Mesothelial cell of epicardium (in vitro differentiated cells): ENCODE measurements at regions not wholly inside any gene's neighbourhood (a gene's known extent, or its start where the extent isn't known, plus 50 kb on each side); places are given as distances from the start of the nearest gene placed in this dataset.

Source experiments
- DNase-seq, 2 experiments: peaks; one replicate each; pipeline ENCODE4 v3.0.0; 2021; ENCODE audit warnings: low spot score in 2 of 2; ENCODE audit not compliant: unreplicated experiment in 2 of 2
- H3K27ac Mint-ChIP-seq: 2 replicates; pipeline ENCODE4 v1.8.0; 2021; ENCODE audit warnings: mixed read lengths
- H3K27me3 Mint-ChIP-seq: 2 replicates; pipeline ENCODE4 v1.8.0; 2021; ENCODE audit warnings: low read depth, mixed read lengths
- H3K36me3 Mint-ChIP-seq: 2 replicates; pipeline ENCODE4 v1.8.0; 2021; ENCODE audit warnings: mixed read lengths
- H3K4me1 Mint-ChIP-seq: 2 replicates; pipeline ENCODE4 v1.8.0; 2021; ENCODE audit warnings: mixed read lengths
- H3K4me3 Mint-ChIP-seq: 2 replicates; pipeline ENCODE4 v1.8.0; 2021; ENCODE audit warnings: mild to moderate bottlenecking, moderate library complexity, mixed read lengths
- H3K9me3 Mint-ChIP-seq: 2 replicates; pipeline ENCODE4 v1.8.0; 2021; ENCODE audit warnings: mixed read lengths
- CTCF ChIP-seq: fragments of 200-600 bp; sonication (generic); IDR thresholded peaks from one replicate; pipeline ENCODE4 v1.5.0; 2021; ENCODE audit warnings: antibody characterized with exemption; ENCODE audit not compliant: unreplicated experiment

GRCh38 chr5:87774804-87775203, 362.1 kb upstream of the CCNH start:
- DNase-seq: no peak
- no peak overlapping the region for H3K4me3 Mint-ChIP-seq
- H3K27ac Mint-ChIP-seq: no peak overlapping the region
- no peak for TF ChIP-seq CTCF
- peaks cover 27% of the 10 kb centered on the region for H3K27me3 Mint-ChIP-seq
- no peaks in the 10 kb centered on the region for H3K4me1 Mint-ChIP-seq
- H3K9me3 Mint-ChIP-seq: no peaks in the 10 kb centered on the region
- H3K36me3 Mint-ChIP-seq: no peaks in the 10 kb centered on the region

GRCh38 chr5:87770601-87771121, 357.9 kb upstream of the CCNH start:
- no peak overlapping the region for H3K4me3 Mint-ChIP-seq
- no peak for DNase-seq
- TF ChIP-seq CTCF: no peak
- no peaks in the 10 kb centered on the region for H3K36me3 Mint-ChIP-seq
- no peaks in the 10 kb centered on the region for H3K4me1 Mint-ChIP-seq
- no peaks in the 10 kb centered on the region for H3K9me3 Mint-ChIP-seq
- peaks cover 30% of the 10 kb centered on the region for H3K27me3 Mint-ChIP-seq
- H3K27ac Mint-ChIP-seq: no peak overlapping the region

- DNase-seq: no peak
- no peaks in the 10 kb centered on the region for H3K9me3 Mint-ChIP-seq
- H3K36me3 Mint-ChIP-seq: no peaks in the 10 kb centered on the region
- H3K27me3 Mint-ChIP-seq: peaks cover 30% of the 10 kb centered on the region
- no peaks in the 10 kb centered on the region for H3K4me1 Mint-ChIP-seq
- TF ChIP-seq CTCF: no peak
- H3K4me3 Mint-ChIP-seq: no peak overlapping the region
- H3K27ac Mint-ChIP-seq: no peak overlapping the region
These were observed 357.4 kb upstream of the CCNH start for GRCh38 chr5:87770016-87770570.

GRCh38 chr5:87769157-87769556, 356.4 kb upstream of the CCNH start:
- peaks cover 30% of the 10 kb centered on the region for H3K27me3 Mint-ChIP-seq
- no peak for DNase-seq
- H3K4me3 Mint-ChIP-seq: no peak overlapping the region
- no peaks in the 10 kb centered on the region for H3K9me3 Mint-ChIP-seq
- no peak for TF ChIP-seq CTCF
- no peak overlapping the region for H3K27ac Mint-ChIP-seq
- no peaks in the 10 kb centered on the region for H3K4me1 Mint-ChIP-seq
- no peaks in the 10 kb centered on the region for H3K36me3 Mint-ChIP-seq

GRCh38 chr5:87768190-87768589, 355.5 kb upstream of the CCNH start:
- Mint-ChIP-seq H3K4me3 (no peak overlapping the region), H3K27me3 (peaks cover 34% of the 10 kb centered on the region), H3K4me1 (no peaks in the 10 kb centered on the region), H3K27ac (no peak overlapping the region), H3K36me3 (no peaks in the 10 kb centered on the region), H3K9me3 (no peaks in the 10 kb centered on the region)
- no peak for DNase-seq
- TF ChIP-seq CTCF: no peak

- Mint-ChIP-seq H3K27me3 (peaks cover 24% of the 10 kb centered on the region), H3K4me3 (no peak overlapping the region), H3K4me1 (no peaks in the 10 kb centered on the region), H3K27ac (no peak overlapping the region), H3K9me3 (no peaks in the 10 kb centered on the region), H3K36me3 (no peaks in the 10 kb centered on the region)
- no peak for DNase-seq
- no peak for TF ChIP-seq CTCF
These were observed 352.3 kb upstream of the CCNH start for GRCh38 chr5:87765009-87765408.
